ENCODE measurements at regions not wholly inside any gene's neighbourhood (a gene's known extent, or its start where the extent isn't known, plus 50 kb on each side); places are given as distances from the start of the nearest gene placed in this dataset.

GRCh38 chr10:9853405-9854355 lies 1164.0 kb upstream of the CELF2 start:
- no peak for TF ChIP-seq POLR2A (IDR thresholded peaks at IDR 0.05; ENCODE audit: low read length)
- TF ChIP-seq GATA1 (IDR thresholded peaks at IDR 0.05; ENCODE audit: low read depth, low read length): no peak
